VCaP (cell line): ENCODE measurements at regions not wholly inside any gene's neighbourhood (a gene's known extent, or its start where the extent isn't known, plus 50 kb on each side); places are given as distances from the start of the nearest gene placed in this dataset.

Experiments
- H3K27ac ChIP-seq: fragments of 450-650 bp; 2 replicates; pipeline ENCODE4 v1.5.1; 2017
- CTCF ChIP-seq: fragments of 450-650 bp; conservative IDR thresholded peaks from 2 replicates; pipeline ENCODE4 v1.5.1; 2017; ENCODE audit warnings: mild to moderate bottlenecking, moderate library complexity

- no peak for TF ChIP-seq CTCF
- H3K27ac ChIP-seq, result no peak overlapping the region
Observed at GRCh38 chr16:51440131-51440889, 289.2 kb upstream of the SALL1 start.

DNA sequence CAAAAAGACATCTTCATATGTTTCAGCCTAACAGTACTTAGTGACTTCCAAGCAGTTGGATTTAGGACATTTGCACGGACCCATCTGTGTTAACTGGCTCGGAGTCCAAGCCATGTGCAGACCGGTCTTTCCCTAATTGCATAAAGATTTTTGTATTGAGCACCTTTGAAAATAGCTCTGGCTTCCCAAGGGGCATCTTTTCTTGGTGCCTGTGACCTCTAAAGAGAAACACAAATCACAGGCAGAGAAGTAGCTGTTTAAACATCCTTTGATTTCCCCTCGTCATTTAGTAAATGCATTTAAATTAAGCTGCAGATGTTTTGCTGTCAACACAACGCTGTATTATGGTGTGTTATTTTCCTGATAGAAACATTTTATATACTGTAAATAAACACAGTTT lies 288.2 kb upstream of the SALL1 start:
- H3K27ac ChIP-seq, result no peak overlapping the region
- no peak for TF ChIP-seq CTCF

GRCh38 chr16:51436742-51437141 lies 285.7 kb upstream of the SALL1 start:
- no peak for TF ChIP-seq CTCF
- H3K27ac ChIP-seq, result no peak overlapping the region

GRCh38 chr16:51434567-51435198 lies 283.6 kb upstream of the SALL1 start:
- H3K27ac ChIP-seq, result no peak overlapping the region
- no peak for TF ChIP-seq CTCF

DNA sequence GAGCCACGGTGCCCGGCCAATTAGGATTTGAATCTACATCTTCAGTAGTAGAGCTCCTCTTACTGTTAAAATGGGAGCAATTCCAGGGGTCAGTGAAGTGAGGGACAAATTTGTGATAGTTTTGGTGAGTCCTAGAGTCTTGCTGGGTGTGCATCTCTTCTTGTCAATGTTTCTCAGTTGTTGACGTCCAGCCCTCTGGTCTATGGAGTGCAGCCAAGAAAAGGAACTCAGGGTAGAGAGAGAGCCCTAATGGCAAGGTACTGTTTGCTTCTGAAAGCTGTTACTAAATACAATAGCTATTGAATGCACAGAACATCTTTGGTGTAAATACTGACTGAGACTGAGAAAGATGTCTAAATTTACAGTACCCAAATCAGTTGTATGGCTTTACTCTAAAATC lies 282.5 kb upstream of the SALL1 start:
- no peak for TF ChIP-seq CTCF
- no peak overlapping the region for H3K27ac ChIP-seq

DNA sequence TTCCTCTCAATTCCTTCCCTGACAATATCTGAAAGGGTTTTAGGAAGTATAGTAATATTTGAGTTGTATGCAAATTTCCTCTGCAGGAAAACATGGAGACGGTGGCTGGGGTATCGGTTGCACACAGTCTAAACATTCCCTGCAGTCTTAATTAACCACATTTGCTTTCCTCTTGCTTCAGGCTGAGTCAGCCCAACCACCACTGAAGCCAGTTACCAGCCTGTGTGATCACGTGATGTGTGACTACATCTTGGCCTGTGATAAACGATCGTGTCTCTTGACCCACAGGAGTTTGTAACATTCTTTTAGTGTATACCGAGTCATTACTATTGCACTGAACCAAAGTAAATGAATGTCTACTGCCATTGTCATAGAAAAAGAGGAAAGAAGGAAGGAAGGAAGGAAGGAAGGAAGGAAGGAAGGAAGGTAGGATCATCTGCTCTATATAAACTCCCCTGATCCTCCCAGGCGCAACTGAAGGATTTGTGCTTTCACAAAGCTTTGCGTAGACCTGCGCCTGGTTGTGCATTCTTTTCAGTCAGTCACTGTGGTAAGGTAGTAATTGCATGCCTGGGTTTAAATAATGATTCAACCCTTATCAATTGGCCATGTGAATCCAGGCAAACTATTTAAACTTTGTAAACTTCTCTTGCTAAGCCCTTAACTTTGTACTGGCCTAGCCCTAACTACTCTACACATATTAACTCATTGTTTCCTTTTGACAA lies 280.6 kb upstream of the SALL1 start:
- TF ChIP-seq CTCF, result no peak
- no peak overlapping the region for H3K27ac ChIP-seq

DNA sequence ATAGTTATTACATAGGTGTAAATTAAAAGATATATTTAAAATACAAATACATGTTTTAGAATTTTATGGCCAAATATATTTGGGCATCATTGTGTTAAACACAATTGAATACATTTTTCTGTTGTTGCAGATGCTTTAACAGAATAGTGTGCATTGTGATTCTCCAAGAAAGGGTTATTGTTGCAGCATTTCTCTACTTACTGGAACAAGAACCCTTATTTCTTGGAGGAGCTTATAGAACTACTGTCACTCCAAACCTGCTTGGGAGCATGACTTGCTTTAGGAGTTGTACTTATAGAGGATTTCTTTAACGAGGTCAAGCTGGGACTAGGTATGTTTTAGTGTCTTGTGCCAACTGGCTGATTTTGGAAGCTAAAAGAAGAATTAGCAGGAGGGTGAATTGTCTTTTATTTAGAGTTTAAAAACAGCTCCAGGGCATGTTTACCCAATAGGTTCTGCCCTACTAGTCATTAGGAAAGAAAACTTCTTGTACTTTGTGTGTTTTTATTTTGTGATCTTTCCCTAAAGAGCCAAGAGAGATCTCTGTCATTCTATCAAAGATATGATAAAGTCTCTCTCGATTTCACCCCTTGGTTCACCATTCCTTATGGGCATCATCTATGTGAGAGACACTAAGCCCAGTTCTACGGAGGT lies 279.8 kb upstream of the SALL1 start:
- no peak for TF ChIP-seq CTCF

More for the DNA sequence above, 279.8 kb upstream of the SALL1 start:
- H3K27ac ChIP-seq, result no peak overlapping the region
